Stimulated activated naive CD8-positive, alpha-beta T cell treated with anti-CD3 and anti-CD28 coated beads, Interleukin-15, amount 100 ng/mL, for 72 hours (primary cell): ENCODE measurements at regions not wholly inside any gene's neighbourhood (a gene's known extent, or its start where the extent isn't known, plus 50 kb on each side); places are given as distances from the start of the nearest gene placed in this dataset.

Experiments used
- ATAC-seq: fragments of 150-1000 bp; cut with Tn5 transposase; 2 replicates; pipeline ENCODE4 v1.10.0; 2021; ENCODE audit warnings: mild to moderate bottlenecking, moderate library complexity
- DNase-seq, 2 donors: peaks; one replicate each; pipeline ENCODE4 v3.0.0; 2021 to 2022
- H3K27ac Mint-ChIP-seq, 2 donors: one replicate each; pipeline ENCODE4 v1.8.0; 2022; ENCODE audit warnings: mild to moderate bottlenecking in 2 of 2, mixed read lengths in 2 of 2, moderate library complexity in 2 of 2
- H3K27me3 Mint-ChIP-seq: one replicate; pipeline ENCODE4 v1.8.0; 2022; ENCODE audit warnings: mixed read lengths
- H3K4me1 Mint-ChIP-seq: one replicate; pipeline ENCODE4 v1.8.0; 2022; ENCODE audit warnings: mild to moderate bottlenecking, mixed read lengths
- H3K4me3 Mint-ChIP-seq, 2 donors: one replicate each; pipeline ENCODE4 v1.8.0; 2022; ENCODE audit warnings: mild to moderate bottlenecking in 2 of 2, mixed read lengths in 2 of 2, moderate library complexity in 1 of 2
- H3K9me3 Mint-ChIP-seq, 2 donors: one replicate each; pipeline ENCODE4 v1.8.0; 2022; ENCODE audit warnings: mixed read lengths in 2 of 2

DNA sequence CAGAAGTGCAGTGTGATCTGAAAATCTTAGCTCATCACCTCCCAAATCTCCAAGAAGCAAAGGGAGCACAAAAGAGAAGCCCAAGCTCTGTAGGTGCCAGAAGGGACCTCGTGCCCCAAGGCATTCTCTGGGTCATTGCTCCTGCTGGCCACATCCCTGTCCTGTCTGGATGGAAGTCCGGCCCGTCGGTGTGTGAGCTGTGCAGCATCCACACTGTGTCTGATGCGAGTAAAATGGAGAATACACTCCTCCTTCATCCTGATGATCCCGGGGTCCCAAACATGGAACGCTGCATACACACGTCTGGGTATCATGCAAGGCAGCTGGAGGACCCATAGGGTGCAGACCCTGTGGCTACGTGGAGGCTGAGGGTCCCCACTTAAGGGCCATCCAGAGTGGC, 851.4 kb downstream of the GALR1 start:
- Mint-ChIP-seq H3K9me3 (peaks cover 4 to 15% of the 10 kb centered on the region in 2 donors), H3K4me1 (no peaks in the 10 kb centered on the region), H3K27ac (no peak overlapping the region), H3K27me3 (no peaks in the 10 kb centered on the region), H3K4me3 (no peak overlapping the region)
- DNase-seq (no peak), ATAC-seq (no peak)

DNA sequence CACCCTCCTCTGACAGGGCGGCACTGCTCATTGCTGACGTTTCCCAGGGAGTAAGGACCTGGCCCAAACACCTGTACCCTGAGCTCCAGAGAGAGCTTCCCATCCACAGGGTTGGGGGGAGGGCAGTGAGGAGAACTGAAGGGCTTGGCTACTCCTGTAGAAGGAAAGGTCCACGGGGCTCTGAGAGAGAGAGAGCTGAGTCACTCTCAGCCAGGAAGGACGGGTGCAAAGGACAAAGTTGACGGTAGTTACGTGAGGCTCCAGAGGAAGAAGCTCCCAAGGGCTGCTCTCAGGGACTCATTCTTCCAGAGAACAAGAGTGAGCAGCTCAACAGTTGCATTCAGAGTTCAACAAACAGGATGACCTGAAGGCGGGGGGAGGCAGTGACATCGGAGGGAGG, 852.5 kb downstream of the GALR1 start:
- H3K4me3 Mint-ChIP-seq = no peak overlapping the region
- no peak for ATAC-seq
- no peaks in the 10 kb centered on the region for H3K27me3 Mint-ChIP-seq
- no peak overlapping the region for H3K27ac Mint-ChIP-seq
- no peaks in the 10 kb centered on the region for H3K4me1 Mint-ChIP-seq
- DNase-seq = no peak
- H3K9me3 Mint-ChIP-seq = peaks cover 1 to 22% of the 10 kb centered on the region in 2 donors

DNA sequence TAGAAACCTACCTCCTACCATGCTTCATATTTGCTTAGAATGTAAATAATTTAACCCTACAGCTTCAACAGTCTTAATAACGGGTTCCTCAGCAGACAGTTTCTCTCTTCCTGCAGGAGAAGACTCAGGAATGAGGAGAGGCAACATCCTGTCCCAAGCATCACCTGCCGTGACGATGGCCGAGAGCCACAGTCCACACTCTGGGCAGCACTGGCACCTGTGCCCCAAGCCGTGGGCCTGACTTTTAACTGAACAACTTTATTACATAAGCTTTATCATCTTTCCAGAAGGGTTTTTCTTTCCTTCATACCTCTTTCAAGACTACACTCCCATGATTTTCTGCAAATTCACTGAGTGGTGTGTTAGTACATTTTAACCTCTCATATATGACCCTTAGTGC, 856.0 kb downstream of the GALR1 start:
- peaks cover 0 to 22% of the 10 kb centered on the region in 2 donors for H3K9me3 Mint-ChIP-seq
- H3K4me3 Mint-ChIP-seq = no peak overlapping the region
- no peaks in the 10 kb centered on the region for H3K27me3 Mint-ChIP-seq
- no peak for DNase-seq
- no peak overlapping the region for H3K27ac Mint-ChIP-seq
- ATAC-seq = no peak
- H3K4me1 Mint-ChIP-seq = no peaks in the 10 kb centered on the region

DNA sequence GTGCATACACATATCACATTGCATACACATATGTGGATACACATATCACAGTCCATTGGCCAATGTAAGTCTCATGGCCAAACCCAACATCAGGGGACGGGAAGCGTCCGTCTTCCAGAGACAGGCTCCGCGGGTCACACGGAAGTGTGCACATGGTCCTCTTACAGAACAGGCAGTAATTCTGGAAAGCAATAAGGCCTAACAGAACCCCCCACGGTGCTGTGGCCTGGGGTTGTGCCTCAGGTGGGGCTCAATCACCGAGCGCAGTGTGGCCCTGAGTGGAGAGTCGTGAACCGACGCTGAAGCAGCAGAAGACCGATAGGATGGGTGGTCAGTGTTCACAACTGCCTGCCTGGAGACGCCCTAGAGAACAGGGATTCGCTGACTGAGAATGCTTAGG, 857.3 kb downstream of the GALR1 start:
- H3K27ac Mint-ChIP-seq = no peak overlapping the region
- ATAC-seq = no peak
- H3K4me1 Mint-ChIP-seq = no peaks in the 10 kb centered on the region
- H3K9me3 Mint-ChIP-seq = peaks cover 0 to 20% of the 10 kb centered on the region in 2 donors
- H3K4me3 Mint-ChIP-seq = no peak overlapping the region
- no peaks in the 10 kb centered on the region for H3K27me3 Mint-ChIP-seq
- no peak for DNase-seq

DNA sequence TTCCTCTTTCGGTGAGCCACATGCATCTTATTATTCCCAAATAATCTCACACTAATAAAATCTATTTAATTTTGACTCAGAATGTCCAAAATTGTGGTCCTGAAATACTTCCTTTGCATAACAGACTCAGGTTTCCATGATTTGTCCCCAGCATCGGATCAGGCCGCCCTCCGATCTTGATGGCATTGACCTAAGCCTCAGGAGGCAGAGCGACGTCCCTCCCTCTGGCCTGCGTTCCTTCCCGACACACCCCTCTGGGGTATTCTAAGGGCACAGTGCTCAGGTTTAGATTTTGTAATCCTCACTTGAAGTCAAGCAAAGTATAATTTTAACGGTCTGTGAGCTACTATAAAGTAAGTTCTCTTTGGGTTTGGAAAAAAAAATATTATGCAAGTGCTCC, 857.7 kb downstream of the GALR1 start:
- H3K27me3 Mint-ChIP-seq = no peaks in the 10 kb centered on the region
- no peaks in the 10 kb centered on the region for H3K4me1 Mint-ChIP-seq
- peaks cover 0 to 16% of the 10 kb centered on the region in 2 donors for H3K9me3 Mint-ChIP-seq
- no peak overlapping the region for H3K27ac Mint-ChIP-seq
- H3K4me3 Mint-ChIP-seq = no peak overlapping the region
- DNase-seq = no peak
- no peak for ATAC-seq

DNA sequence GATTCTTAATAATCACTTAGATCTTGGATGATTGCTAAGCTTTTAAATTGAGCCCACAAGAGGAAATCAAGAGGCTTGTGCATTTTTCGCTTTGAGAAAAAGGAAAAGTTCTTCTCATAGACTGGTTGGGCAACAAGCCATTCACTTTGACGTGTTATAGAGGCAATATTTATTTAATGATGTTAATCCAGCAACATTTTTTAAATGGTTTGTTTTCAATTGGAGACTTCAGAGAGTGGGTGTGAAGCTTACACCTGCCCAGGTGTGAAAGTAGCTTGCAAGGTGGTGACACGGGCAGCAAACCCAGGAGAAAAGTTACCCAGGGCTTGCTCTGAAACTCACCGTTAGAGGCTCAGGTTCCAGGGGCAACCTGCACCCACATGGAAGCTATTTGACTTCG, 858.9 kb downstream of the GALR1 start:
- DNase-seq (no peak), ATAC-seq (no peak)
- Mint-ChIP-seq H3K27me3 (no peaks in the 10 kb centered on the region), H3K9me3 (peaks cover 0 to 13% of the 10 kb centered on the region in 2 donors), H3K27ac (no peak overlapping the region), H3K4me3 (no peak overlapping the region), H3K4me1 (no peaks in the 10 kb centered on the region)

DNA sequence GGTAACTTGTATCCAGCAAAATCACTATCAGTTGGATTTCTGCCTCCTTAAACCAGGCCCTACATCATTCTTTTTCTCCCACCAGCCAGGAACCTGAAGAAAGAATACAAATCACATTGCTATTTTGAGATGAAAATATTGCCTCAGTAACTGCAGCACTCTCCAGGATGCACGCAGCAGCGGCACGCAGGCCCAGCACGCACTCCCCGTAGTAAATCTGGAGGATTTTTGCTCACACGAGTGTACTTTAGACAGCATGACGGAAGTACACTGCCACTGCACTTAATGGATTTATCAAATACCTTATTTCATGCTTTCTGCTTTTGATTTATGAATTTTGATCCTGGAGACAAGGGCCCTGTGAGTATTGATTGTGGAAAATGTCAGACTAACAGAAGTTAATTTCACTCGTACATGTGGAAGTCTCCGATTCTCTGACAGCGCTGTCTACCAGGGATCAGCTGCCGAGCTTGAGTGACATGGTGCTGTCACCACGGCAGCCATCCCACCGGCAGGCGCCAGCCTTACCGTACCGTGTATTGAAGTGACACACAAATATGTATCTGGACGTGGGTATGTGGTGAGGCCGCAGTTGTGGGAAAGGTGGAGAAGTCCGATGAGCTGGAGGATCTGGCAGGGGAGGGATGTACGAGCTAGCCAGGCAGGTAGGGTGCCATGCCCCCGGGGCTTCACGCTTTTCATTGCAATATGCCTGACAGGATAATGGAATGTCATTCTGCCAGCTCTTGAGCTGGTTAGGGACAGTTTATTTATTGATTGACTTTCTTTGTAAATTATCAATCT, 863.7 kb downstream of the GALR1 start:
- H3K4me1 Mint-ChIP-seq = no peaks in the 10 kb centered on the region
- H3K27ac Mint-ChIP-seq = no peak overlapping the region
- no peak overlapping the region for H3K4me3 Mint-ChIP-seq
- DNase-seq (no peak), ATAC-seq (no peak)
- no peaks in the 10 kb centered on the region for H3K9me3 Mint-ChIP-seq
- no peaks in the 10 kb centered on the region for H3K27me3 Mint-ChIP-seq

DNA sequence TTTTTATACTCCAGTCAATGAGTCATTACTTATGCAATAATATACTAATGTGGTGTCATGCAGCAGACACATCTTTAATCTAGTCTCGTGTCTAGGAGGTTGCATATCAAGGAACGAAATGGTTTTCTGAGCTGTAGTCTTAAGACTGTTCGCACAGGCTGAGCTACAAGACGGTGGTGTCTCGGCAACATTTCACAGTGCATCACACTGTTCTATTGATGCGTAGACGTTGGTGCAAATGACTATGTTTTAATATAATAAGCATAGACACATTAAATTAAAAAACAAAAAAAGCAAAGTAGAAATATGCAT, 864.2 kb downstream of the GALR1 start:
- ATAC-seq (no peak), DNase-seq (no peak)
- H3K4me3 Mint-ChIP-seq = no peak overlapping the region
- no peak overlapping the region for H3K27ac Mint-ChIP-seq
- H3K9me3 Mint-ChIP-seq = peaks cover 0 to 2% of the 10 kb centered on the region in 2 donors
- no peaks in the 10 kb centered on the region for H3K27me3 Mint-ChIP-seq
- H3K4me1 Mint-ChIP-seq = no peaks in the 10 kb centered on the region

DNA sequence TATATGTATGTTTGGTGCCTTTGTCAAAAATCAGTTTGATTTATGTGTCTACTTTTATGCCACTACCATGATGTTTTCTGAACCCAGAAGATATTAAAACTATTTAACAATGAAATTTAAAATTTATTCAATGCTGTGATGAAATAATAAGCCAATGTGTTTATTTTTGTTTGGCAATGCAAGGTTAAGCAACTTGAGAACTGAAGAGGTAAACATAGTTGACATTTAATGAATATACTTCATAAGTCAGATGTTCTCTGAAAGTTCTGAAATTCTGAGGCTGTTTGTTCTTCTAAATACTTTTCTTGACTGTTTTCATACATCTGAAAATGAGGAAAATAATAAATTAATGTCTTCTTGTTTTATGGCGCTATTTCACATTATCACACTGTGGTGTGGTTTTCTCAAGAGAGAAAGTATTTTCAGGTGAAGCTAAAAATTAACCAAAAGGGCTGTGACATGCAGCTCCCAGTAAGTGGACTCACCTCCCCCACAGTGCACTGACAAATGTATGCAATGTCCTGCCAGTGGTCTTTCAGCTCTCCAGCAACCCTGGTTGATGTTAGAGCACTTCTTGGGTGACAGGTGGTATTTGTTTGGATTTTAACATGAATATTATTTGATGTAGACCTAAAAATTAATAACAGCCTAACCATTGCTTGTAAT, 863.6 kb upstream of the SALL3 start:
- no peaks in the 10 kb centered on the region for H3K4me1 Mint-ChIP-seq
- H3K27me3 Mint-ChIP-seq = no peaks in the 10 kb centered on the region
- H3K4me3 Mint-ChIP-seq = no peak overlapping the region
- no peak overlapping the region for H3K27ac Mint-ChIP-seq
- DNase-seq (no peak), ATAC-seq (no peak)
- H3K9me3 Mint-ChIP-seq = peaks cover 0 to 16% of the 10 kb centered on the region in 2 donors

DNA sequence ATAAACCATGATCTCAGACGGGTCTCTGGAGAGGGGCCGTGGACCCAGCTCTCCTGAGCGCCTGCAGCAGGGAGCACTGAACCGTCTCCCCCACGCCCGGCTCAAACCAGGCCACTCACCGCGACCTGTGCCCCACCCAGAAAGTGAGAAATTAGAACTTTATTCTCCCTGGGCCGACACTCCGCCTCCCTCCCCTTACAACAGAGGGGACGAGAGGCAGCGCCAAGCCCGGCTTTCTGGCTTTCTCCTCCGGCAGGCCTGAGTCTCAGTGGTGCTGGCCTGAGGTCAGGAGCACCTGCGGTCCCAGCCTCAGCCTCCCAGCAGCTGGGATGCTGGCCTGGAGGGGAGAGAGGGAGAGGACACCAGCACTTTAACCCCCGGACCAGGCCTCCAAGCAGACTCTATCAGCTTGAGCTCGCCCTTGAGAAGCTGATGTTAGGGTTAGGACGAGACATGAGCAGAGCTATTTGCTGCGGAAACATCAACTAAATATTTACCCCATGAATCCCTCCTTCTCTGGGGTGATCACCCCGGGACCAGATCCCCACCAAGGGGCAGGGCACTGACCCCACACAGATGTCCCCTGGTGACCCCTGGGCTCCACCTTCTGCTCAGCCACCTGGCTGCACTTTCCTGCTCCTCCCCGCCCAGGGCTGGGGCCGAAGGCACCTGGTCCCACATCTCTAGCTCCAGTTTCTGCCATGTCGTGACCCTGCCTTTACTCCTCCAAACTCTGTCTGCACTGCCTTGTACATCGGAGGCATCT, 856.3 kb upstream of the SALL3 start:
- peaks cover 8% of the 10 kb centered on the region for H3K27me3 Mint-ChIP-seq
- ATAC-seq (peak; percentile 28), DNase-seq (no peak)
- no peaks in the 10 kb centered on the region for H3K4me1 Mint-ChIP-seq
- H3K27ac Mint-ChIP-seq = no peak overlapping the region
- peaks cover 22 to 41% of the 10 kb centered on the region in 2 donors for H3K9me3 Mint-ChIP-seq
- no peak overlapping the region for H3K4me3 Mint-ChIP-seq

DNA sequence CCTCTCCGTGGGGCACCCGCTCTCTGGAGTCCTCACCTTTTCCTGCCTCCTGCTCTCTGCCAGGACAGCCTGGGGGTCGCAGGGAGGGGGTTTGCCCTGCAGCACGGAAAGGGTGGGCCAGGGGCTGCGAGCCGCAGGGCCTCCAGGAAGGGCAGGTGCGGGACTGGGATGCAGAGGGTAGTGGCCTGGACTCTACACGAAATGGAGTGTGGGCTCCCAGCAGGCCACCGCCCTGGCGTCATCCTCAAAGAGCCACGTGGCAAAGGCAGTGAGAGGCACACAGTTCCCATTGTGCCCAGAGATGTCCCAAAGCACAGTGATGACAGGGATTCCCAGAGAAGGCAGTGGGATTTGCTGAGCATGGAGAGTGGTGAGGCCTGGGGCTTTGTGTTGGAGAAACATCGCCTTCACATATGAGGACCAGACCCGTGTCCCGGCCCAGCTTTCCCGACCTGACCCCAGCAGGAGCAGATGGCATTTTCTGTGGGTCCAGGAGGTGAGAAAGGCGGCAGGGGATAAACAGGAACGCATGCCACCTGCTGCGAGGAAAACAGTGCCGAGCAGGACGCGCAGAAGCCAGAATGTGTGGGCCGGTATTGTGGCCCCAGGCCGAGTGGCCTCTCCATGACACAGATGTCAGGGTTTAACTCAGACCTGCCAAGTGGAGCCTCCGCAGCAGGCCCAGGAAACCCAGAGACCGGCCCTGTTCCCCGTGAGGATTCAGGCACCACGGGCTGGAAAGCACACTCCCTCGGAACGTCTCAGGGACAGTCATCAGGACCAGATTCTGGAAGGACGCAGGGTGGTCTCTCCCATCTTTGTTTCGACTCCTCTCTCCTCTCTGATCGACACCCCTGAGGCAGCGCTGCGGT, 855.5 kb upstream of the SALL3 start:
- peaks cover 8% of the 10 kb centered on the region for H3K27me3 Mint-ChIP-seq
- DNase-seq (no peak), ATAC-seq (no peak)
- no peaks in the 10 kb centered on the region for H3K4me1 Mint-ChIP-seq
- peaks cover 22 to 36% of the 10 kb centered on the region in 2 donors for H3K9me3 Mint-ChIP-seq
- no peak overlapping the region for H3K4me3 Mint-ChIP-seq
- no peak overlapping the region for H3K27ac Mint-ChIP-seq

DNA sequence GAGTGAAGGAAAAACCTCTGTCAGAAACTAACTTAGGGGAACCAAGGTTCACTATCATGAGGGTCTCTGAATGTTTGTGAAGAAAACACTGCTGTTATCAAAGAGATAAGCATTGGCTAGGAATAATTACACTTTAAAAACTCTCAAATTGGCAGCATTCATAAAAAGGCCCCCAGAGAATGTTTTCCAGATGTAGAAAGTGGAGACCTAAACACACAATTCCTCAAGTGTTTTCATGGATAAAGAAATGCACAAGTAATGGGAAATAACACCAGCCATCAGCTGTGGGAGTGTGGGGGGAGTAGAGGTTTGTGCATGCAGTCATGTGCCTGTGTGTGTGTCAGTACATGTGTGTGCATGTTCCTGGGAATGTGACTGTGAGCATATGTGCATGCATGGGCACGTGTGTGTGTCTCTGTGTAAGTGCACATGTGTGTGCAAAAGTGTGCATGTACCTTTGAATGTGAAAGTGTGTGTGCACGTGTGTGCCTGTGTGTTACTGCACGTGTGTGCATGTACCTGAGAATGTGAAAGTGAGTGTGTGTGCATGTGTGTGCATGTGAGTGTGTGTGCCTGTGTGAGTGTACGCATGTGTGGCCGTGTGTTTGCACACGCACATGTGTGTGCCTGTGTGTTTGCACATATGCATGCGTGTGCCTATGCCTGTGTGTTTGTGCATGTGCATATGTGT, 854.3 kb upstream of the SALL3 start:
- ATAC-seq (no peak), DNase-seq (no peak)
- Mint-ChIP-seq H3K4me3 (no peak overlapping the region), H3K27me3 (peaks cover 12% of the 10 kb centered on the region), H3K4me1 (no peaks in the 10 kb centered on the region), H3K27ac (no peak overlapping the region), H3K9me3 (peaks cover 22 to 25% of the 10 kb centered on the region in 2 donors)

DNA sequence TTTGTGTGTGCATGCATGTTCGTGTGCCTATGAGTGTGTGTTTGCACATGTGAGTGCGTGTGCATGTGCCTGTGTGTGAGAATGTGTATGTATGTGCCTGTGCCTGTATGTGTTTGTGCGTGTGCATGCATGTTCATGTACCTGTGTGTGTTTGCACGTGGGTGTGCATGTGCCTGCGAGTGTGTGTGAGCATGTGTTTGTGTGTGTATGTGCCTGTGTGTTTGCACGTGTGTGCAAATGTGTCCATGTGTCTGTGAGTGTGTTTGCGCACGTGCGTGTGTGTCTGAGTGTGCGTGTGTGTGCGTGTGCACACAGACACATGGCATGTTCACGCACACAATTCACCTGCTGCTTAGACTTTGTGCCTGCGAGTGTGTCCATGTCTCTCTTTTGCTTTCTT, 853.5 kb upstream of the SALL3 start:
- H3K4me1 Mint-ChIP-seq = no peaks in the 10 kb centered on the region
- H3K27me3 Mint-ChIP-seq = peaks cover 19% of the 10 kb centered on the region
- no peak overlapping the region for H3K27ac Mint-ChIP-seq
- peaks cover 22 to 25% of the 10 kb centered on the region in 2 donors for H3K9me3 Mint-ChIP-seq
- no peak for DNase-seq
- ATAC-seq = no peak
- H3K4me3 Mint-ChIP-seq = no peak overlapping the region

DNA sequence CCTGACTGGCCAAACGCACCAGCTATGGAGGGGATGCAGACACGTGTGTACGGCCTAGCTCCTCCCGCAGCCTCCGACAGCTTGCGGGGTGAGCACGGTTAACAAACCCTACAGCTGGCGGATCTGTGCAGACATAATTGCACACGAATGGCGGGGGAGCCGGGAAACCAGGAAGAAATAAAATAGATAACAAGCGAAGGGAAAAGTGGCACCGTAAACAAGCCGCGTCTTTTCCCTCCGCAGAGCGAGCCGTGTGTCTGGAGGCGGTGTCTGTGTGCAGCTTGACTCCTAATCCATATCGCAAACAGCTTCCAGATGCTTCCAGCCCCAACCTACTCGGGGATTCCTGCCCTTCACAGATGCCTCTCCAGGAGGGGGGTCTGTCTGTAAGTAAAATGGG, 853.1 kb upstream of the SALL3 start:
- DNase-seq (no peak), ATAC-seq (no peak)
- H3K4me1 Mint-ChIP-seq = no peaks in the 10 kb centered on the region
- H3K27ac Mint-ChIP-seq = no peak overlapping the region
- H3K27me3 Mint-ChIP-seq = peaks cover 20% of the 10 kb centered on the region
- H3K9me3 Mint-ChIP-seq = peaks cover 22 to 25% of the 10 kb centered on the region in 2 donors
- H3K4me3 Mint-ChIP-seq = no peak overlapping the region

DNA sequence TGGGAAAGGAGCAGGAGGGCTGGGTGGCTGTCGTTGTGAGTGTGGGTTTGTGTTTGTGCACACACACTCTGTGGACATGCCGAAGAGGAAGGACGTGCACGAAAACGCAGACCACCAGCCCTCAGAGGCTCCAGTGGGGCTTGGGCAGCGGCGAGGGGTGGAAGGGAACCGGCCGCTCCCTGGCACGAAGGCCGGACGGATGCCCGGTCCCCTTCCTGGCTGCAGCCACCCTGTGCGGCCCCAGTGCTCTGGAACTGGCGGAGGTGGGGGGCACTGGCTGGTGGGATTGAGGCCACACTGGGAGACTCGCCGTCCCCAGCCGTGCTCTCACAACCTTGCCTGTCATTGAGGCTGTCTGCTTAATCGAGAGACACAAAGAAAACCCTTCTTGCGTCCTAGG, 852.6 kb upstream of the SALL3 start:
- H3K27me3 Mint-ChIP-seq = peaks cover 20% of the 10 kb centered on the region
- no peak overlapping the region for H3K27ac Mint-ChIP-seq
- DNase-seq (no peak), ATAC-seq (no peak)
- H3K4me3 Mint-ChIP-seq = no peak overlapping the region
- peaks cover 22 to 25% of the 10 kb centered on the region in 2 donors for H3K9me3 Mint-ChIP-seq
- H3K4me1 Mint-ChIP-seq = no peaks in the 10 kb centered on the region
